ENCODE measurements at regions not wholly inside any gene's neighbourhood (a gene's known extent, or its start where the extent isn't known, plus 50 kb on each side); places are given as distances from the start of the nearest gene placed in this dataset.

DNA sequence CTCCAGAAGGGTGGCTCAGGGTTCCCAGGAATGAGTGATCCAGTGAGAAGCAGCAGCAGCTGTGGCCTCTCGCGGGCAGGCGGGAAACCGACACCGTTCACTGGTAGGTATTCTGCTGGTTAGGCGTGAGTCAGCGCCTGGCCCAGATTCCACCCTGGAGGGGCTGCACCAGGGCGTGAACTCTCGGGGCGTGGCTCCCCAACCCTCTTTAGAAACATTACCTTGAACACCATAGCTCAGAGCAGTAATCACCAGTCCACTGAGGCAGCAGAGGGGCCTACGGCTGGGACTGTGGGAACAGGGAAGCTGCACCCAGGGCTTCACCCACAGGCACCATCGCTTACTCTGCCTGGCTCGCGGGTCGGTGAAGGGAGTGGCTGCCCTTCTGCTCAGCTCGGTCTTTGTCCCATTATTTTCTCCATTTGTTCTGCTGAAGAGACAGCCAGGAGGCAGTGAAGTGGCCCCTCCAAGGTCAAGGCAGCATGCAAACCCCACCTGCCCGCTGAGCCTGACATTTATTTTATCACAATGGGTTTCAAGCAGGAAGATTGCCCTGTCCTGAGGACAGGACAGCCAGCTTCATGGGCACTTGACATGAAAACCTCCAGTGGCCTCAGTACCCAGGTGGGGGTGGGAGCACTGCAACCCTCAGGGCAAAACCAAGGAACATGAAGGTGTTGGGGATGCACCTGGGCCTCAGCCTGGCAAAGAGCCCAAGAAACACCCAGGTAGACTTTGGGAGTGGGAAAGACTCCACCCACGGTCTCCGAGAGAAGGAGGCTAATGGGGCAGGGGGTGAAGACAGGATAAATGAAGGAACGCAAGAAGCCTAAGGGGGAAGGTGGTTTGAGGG is 51.0 kb upstream of the CD93 start:
- Histone ChIP-seq H3K4me3 (no peak overlapping the region), H3K27ac (no peak overlapping the region), H3K9me3 (no peaks in the 10 kb centered on the region), H3K4me1 (ENCODE audit: control insufficient read depth in 1 of 2, low read depth in 2 of 2) (peaks cover 0 to 4% of the 10 kb centered on the region in 2 donors), H3K27me3 (replicated peaks; ENCODE audit: insufficient read depth) (no peaks in the 10 kb centered on the region), H3K36me3 (no peaks in the 10 kb centered on the region)
- DNase-seq (ENCODE audit: low spot score) (no peak), ATAC-seq (ENCODE audit: insufficient number of reproducible peaks, low FRiP score, low read depth) (no peak)
- TF ChIP-seq, protein P1, sequence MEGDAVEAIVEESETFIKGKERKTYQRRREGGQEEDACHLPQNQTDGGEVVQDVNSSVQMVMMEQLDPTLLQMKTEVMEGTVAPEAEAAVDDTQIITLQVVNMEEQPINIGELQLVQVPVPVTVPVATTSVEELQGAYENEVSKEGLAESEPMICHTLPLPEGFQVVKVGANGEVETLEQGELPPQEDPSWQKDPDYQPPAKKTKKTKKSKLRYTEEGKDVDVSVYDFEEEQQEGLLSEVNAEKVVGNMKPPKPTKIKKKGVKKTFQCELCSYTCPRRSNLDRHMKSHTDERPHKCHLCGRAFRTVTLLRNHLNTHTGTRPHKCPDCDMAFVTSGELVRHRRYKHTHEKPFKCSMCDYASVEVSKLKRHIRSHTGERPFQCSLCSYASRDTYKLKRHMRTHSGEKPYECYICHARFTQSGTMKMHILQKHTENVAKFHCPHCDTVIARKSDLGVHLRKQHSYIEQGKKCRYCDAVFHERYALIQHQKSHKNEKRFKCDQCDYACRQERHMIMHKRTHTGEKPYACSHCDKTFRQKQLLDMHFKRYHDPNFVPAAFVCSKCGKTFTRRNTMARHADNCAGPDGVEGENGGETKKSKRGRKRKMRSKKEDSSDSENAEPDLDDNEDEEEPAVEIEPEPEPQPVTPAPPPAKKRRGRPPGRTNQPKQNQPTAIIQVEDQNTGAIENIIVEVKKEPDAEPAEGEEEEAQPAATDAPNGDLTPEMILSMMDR (IDR thresholded peaks at IDR 0.05) = no peak

DNA sequence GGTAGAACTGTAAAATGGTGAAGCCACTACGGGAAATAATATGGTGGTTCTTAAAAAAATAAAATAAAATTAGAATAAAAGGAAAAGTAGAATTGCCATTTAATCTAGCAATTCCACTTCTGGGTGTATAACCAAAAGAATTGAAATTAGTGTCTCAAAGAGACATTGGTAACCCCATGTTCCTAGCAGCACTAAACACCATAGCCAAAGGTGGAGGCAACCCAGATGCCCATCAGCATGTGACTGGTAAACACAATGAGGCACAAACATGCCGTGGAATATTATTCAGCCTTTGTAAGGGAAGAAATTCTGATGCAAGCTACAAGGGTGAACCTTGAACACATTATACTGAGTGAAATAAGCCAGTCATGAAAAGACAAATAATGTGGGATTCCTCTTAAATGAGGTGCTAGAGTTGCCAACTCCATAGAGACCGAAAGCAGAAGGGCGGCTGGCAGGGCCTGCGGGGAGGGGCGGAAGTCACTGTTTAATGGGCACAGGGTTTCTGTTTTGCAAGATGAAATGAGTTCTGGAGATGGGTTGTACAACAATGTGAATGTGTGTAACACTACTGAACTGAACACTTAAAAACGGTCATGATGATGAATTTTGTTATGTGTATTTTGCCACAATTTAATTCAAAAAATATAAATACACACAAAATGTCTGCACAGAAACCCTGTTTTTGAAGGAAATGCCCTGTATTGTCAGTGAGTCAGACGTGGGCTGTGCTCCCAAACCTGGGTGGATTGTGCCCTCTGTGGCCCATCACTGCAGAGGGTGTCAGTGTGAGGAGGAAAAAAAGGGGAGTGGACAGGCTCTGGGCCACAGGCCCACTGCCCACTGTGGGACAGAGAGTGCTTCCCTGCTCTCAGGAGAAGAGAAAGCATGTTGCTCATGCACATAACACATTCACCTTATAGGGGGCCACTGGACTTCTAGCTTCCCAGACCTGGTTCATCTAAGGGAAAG is 49.6 kb upstream of the CD93 start:
- ATAC-seq (ENCODE audit: insufficient number of reproducible peaks, low FRiP score, low read depth) = no peak
- Histone ChIP-seq H3K36me3 (no peaks in the 10 kb centered on the region), H3K4me1 (ENCODE audit: control insufficient read depth in 1 of 2, low read depth in 2 of 2) (no peaks in the 10 kb centered on the region), H3K4me3 (no peak overlapping the region), H3K27me3 (replicated peaks; ENCODE audit: insufficient read depth) (no peaks in the 10 kb centered on the region), H3K9me3 (no peaks in the 10 kb centered on the region), H3K27ac (no peak overlapping the region)
- TF ChIP-seq, protein P1 (IDR thresholded peaks at IDR 0.05) = no peak
- DNase-seq (ENCODE audit: low spot score) = no peak
